GM12878 (cell line): ENCODE measurements at regions not wholly inside any gene's neighbourhood (a gene's known extent, or its start where the extent isn't known, plus 50 kb on each side); places are given as distances from the start of the nearest gene placed in this dataset.
A peak's percentile ranks its signal among the peaks of the same experiment; 100 is the strongest.

Source experiments
- ATAC-seq: fragments of 200-7000 bp; cut with Tn5 transposase; 3 replicates; pipeline ENCODE4 v1.9.1; 2020; ENCODE audit warnings: mild to moderate bottlenecking, moderate library complexity
- BruUV-seq: library from RNA; stranded (reverse); fragments of 400-500 nt; replicated peaks from 2 replicates; lab custom pipeline; 2021; lab: Mats Ljungman, UMichigan
- CTCF ChIA-PET: fragments of 300-600 bp; sonication (Branson Sonifier 250); formaldehyde crosslinking; extraction: SDS; loops from one replicate; lab custom pipeline; 2021; ENCODE audit warnings: inconsistent platforms; lab: Yijun Ruan, JAX
- POLR2A ChIA-PET: fragments of 350-600 bp; formaldehyde crosslinking; extraction: SDS; loops from one replicate; lab custom pipeline; 2021; ENCODE audit warnings: inconsistent platforms; lab: Charles Lee
- RAD21 ChIA-PET: fragments of 300-600 bp; sonication (Branson Sonifier 250); formaldehyde crosslinking; loops from one replicate; lab custom pipeline; 2023; ENCODE audit warnings: antibody characterized with exemption; ENCODE audit not compliant: unreplicated experiment; lab: Charles Lee
- SMC1A ChIA-PET: fragments of 300-600 bp; sonication (Branson Sonifier 250); formaldehyde crosslinking; loops from one replicate; lab custom pipeline; 2023; ENCODE audit not compliant: unreplicated experiment, uncharacterized antibody; lab: Charles Lee
- DNase-seq: peaks from one replicate; pipeline ENCODE4 v3.0.0-alpha.2; 2011; ENCODE audit warnings: low read depth, low spot score
- FAIRE-seq: peaks from 3 replicates; lab custom pipeline; 2011; peaks lifted over from hg19 to GRCh38; lab: Jason Lieb, UNC
- H2AFZ ChIP-seq: 2 replicates; pipeline ENCODE4 v1.6.0; 2011; ENCODE audit warnings: low read depth, low read length, control low read depth; ENCODE audit not compliant: control insufficient read depth
- H3K27ac ChIP-seq: 2 replicates; pipeline ENCODE4 v1.5.1; 2011; ENCODE audit warnings: control low read depth; ENCODE audit not compliant: control insufficient read depth, insufficient read depth
- H3K27me3 ChIP-seq, 2 experiments: replicated peaks in 1 of 2; 2 replicates each; pipeline versions ENCODE4 v1.6.0 to v1.6.1; 2011; ENCODE audit warnings: low read length in 1 of 2; ENCODE audit not compliant: control insufficient read depth in 2 of 2, insufficient read depth in 2 of 2
- H3K36me3 ChIP-seq, 2 experiments: 2 replicates each; pipeline ENCODE4 v1.5.1; 2011; ENCODE audit warnings: low read length in 1 of 2; ENCODE audit not compliant: control insufficient read depth in 2 of 2, insufficient read depth in 2 of 2
- H3K4me1 ChIP-seq: 2 replicates; pipeline ENCODE4 v1.6.1; 2011; ENCODE audit warnings: mild to moderate bottlenecking, low read length, moderate library complexity, mixed read lengths; ENCODE audit not compliant: control insufficient read depth, insufficient read depth
- H3K4me2 ChIP-seq: 2 replicates; pipeline ENCODE4 v1.6.0; 2011; ENCODE audit warnings: control low read depth; ENCODE audit not compliant: control insufficient read depth, insufficient read depth
- H3K4me3 ChIP-seq: fragments of 200-600 bp; sonication (generic); 2 replicates; pipeline ENCODE4 v1.5.1; 2016
- H3K79me2 ChIP-seq: 2 replicates; pipeline ENCODE4 v1.6.0; 2011; ENCODE audit warnings: low read length; ENCODE audit not compliant: control insufficient read depth, insufficient read depth
- H3K9ac ChIP-seq: 2 replicates; pipeline ENCODE4 v1.8.0; 2011; ENCODE audit warnings: low read length, control low read depth, mixed read lengths; ENCODE audit not compliant: control insufficient read depth, insufficient read depth
- H3K9me3 ChIP-seq: replicated peaks from 3 replicates; pipeline ENCODE4 v1.5.1; 2011; ENCODE audit warnings: mild to moderate bottlenecking, low read length; ENCODE audit not compliant: control insufficient read depth, insufficient read depth
- H4K20me1 ChIP-seq: 2 replicates; pipeline ENCODE4 v1.6.0; 2011; ENCODE audit not compliant: control insufficient read depth, insufficient read depth
- FOXK2 ChIP-seq: fragments of 450-650 bp; IDR thresholded peaks from 2 replicates; pipeline ENCODE4 v1.6.1; 2017; ENCODE audit warnings: mild to moderate bottlenecking, moderate library complexity
- HDAC6 ChIP-seq: fragments of 200-600 bp; sonication (generic); IDR thresholded peaks from one replicate; pipeline ENCODE4 v1.8.0; 2017; ENCODE audit warnings: antibody characterized with exemption; ENCODE audit not compliant: unreplicated experiment
- JUNB ChIP-seq: IDR thresholded peaks from 2 replicates; pipeline ENCODE4 v1.6.1; 2016; ENCODE audit warnings: antibody characterized with exemption, mild to moderate bottlenecking
- NFIC ChIP-seq: IDR thresholded peaks from 2 replicates; pipeline ENCODE4 v1.6.1; 2012; ENCODE audit warnings: low read depth, mild to moderate bottlenecking, inconsistent platforms, low read length, moderate library complexity
- POU2F2 ChIP-seq: IDR thresholded peaks from 3 replicates; pipeline ENCODE4 v1.6.1; 2011; ENCODE audit warnings: low read depth, mild to moderate bottlenecking, low read length, borderline replicate concordance
- RAD21 ChIP-seq: IDR thresholded peaks from 2 replicates; pipeline ENCODE4 v1.6.1; 2011; ENCODE audit warnings: mild to moderate bottlenecking, low read depth, low read length, moderate library complexity; ENCODE audit not compliant: insufficient read depth
- SMAD1 ChIP-seq: fragments of 450-650 bp; IDR thresholded peaks from 2 replicates; pipeline ENCODE4 v1.6.1; 2018; ENCODE audit warnings: mild to moderate bottlenecking, low read depth; ENCODE audit not compliant: partially characterized antibody
- ZNF24 ChIP-seq: fragments of 450-650 bp; IDR thresholded peaks from 2 replicates; pipeline ENCODE4 v1.6.1; 2017; ENCODE audit warnings: antibody characterized with exemption, mild to moderate bottlenecking
- WGBS: methylation state at CpG from one replicate; pipeline ENCODE4 v1.1.6; 2016; ENCODE audit warnings: low lambda C conversion rate; ENCODE audit not compliant: insufficient replicate concordance, insufficient coverage; ENCODE audit errors: missing lambda C conversion rate; 5-methylcytosine and 5-hydroxymethylcytosine counted together
- in situ Hi-C: fragments of 300-500 bp; cut with MboI; formaldehyde crosslinking; loops from 9 replicates; pipeline ENCODE4 v1.14.3; 2018; ENCODE audit warnings: mixed read lengths
- intact Hi-C: fragments of 100-400 bp; cut with micrococcal nuclease; formaldehyde crosslinking; loops from one replicate; pipeline ENCODE4 v1.14.2; 2022; ENCODE audit not compliant: unreplicated experiment
- TF ChIP-seq, protein P1 (sequence below): fragments of 450-650 bp; IDR thresholded peaks from 2 replicates; pipeline ENCODE4 v1.6.1; 2017; ENCODE audit warnings: mild to moderate bottlenecking, low read depth, inconsistent platforms; ENCODE audit not compliant: poor library complexity, severe bottlenecking

DNA sequence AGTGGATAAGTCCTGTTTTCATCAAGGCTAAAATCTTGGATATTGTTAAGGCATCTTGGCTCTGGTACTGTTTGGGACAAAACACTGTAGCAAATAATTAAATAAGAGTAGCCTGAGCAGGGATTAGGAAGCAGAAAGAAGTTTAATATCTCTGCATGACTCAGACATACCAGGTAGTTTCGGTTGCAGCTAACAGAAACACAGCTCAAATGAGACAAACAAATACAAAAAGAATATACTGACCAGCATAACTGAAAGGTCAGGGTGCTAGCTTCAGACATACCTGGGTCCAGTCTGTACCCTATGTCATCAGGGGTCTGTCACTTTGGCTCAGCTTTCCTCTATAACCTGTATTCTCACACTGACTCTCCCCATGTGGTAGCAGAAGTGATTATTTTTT is 156.4 kb upstream of the MAP3K1 start (continued):
- TF ChIP-seq, protein P1, sequence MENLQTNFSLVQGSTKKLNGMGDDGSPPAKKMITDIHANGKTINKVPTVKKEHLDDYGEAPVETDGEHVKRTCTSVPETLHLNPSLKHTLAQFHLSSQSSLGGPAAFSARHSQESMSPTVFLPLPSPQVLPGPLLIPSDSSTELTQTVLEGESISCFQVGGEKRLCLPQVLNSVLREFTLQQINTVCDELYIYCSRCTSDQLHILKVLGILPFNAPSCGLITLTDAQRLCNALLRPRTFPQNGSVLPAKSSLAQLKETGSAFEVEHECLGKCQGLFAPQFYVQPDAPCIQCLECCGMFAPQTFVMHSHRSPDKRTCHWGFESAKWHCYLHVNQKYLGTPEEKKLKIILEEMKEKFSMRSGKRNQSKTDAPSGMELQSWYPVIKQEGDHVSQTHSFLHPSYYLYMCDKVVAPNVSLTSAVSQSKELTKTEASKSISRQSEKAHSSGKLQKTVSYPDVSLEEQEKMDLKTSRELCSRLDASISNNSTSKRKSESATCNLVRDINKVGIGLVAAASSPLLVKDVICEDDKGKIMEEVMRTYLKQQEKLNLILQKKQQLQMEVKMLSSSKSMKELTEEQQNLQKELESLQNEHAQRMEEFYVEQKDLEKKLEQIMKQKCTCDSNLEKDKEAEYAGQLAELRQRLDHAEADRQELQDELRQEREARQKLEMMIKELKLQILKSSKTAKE = peak; percentile 53
- no peak for TF ChIP-seq ZNF24
- no peak for TF ChIP-seq NFIC

DNA sequence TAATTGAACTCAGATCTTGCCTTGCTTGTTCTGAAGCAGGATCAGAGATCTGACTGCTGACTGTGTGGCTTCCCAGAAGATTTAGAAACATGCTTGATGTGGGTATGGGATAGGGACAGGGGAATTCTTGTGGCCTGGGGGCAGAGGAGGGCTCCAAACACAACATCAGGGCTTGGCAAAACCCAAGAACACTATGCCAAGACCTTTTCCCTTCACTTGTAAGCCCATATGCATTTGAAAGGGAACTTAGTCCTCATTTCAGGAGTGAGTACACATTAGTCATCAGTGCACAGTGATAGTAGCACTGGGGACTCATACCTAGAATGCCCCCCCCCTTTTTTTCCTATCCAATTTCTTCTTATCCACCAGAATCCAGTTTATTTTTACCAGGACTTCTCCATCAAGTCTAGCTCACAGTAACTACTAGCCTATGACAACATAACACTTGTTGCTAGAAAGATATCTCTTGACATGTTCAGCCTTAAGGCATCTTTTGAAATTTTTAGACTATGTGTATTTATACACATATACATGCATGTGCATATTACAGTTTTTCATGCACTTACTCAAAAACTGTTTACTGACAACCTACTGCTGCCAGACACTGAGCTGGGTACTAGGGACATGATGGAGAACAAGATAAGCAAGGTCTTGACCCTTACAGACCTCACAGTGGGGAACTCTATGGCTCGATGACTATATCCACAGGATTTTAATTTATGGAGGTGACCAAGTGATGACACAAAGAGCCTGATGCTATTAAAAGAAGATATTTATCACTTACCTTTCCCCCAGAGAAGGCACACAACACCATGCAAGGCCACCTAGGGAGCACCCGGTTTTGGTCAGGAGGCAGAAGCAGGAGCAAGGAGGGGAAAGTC is 158.3 kb upstream of the MAP3K1 start:
- Histone ChIP-seq H3K27ac (no peak overlapping the region), H3K9ac (no peak overlapping the region), H4K20me1 (no peaks in the 10 kb centered on the region), H3K27me3 (peaks cover 0 to 10% of the 10 kb centered on the region in 2 experiments; a peak in 1 of 4 replicates), H3K4me2 (no peak overlapping the region), H3K4me1 (peaks cover 12% of the 10 kb centered on the region), H3K79me2 (no peaks in the 10 kb centered on the region), H3K4me3 (no peak overlapping the region), H3K9me3 (no peaks in the 10 kb centered on the region), H2AFZ (no peak overlapping the region), H3K36me3 (no peaks in the 10 kb centered on the region)
- intact Hi-C loops (no loop called here), in situ Hi-C loops (no loop called here)
- FAIRE-seq = no peak
- RAD21 ChIA-PET = interaction anchor here (0.8 to 1.2 kb wide), 2 partner anchors 13 to 154 kb away, joined by 3 to 4 read pairs; no protein-coding TSS in a partner anchor
- CTCF ChIA-PET = no interaction called here
- TF ChIP-seq FOXK2 (no peak), SMAD1 (no peak), HDAC6 (no peak), JUNB (peak; percentile 26; the same call in 1 of the 2 replicates), RAD21 (no peak), POU2F2 (no peak)
- POLR2A ChIA-PET = no interaction called here
- ATAC-seq = no peak
- 64% methylated on average over 2 of the region's 2 CpGs for WGBS
- no peak for DNase-seq
- SMC1A ChIA-PET = interaction anchor here (0.6 to 0.9 kb wide), 3 partner anchors 68 to 292 kb away, joined by 3 read pairs; no protein-coding TSS in a partner anchor
- BruUV-seq = no TSS peak
